ENCODE measurements at regions not wholly inside any gene's neighbourhood (a gene's known extent, or its start where the extent isn't known, plus 50 kb on each side); places are given as distances from the start of the nearest gene placed in this dataset.

- DNase-seq, result no peak
These were observed 114.6 kb upstream of the RMST start for GRCh38 chr12:97347956-97348355.

- DNase-seq, result no peak
These were observed 104.2 kb upstream of the RMST start for GRCh38 chr12:97358361-97358760.

- no peak for DNase-seq
These were observed 103.4 kb upstream of the RMST start for GRCh38 chr12:97359021-97359690.

- no peak for DNase-seq
These were observed 98.9 kb upstream of the RMST start for GRCh38 chr12:97363693-97364092.

GRCh38 chr12:97368462-97369163, 94.0 kb upstream of the RMST start:
- no peak for DNase-seq

- no peak for DNase-seq
These were observed 87.3 kb upstream of the RMST start for GRCh38 chr12:97375310-97375709.

- no peak for DNase-seq
These were observed 82.2 kb upstream of the RMST start for GRCh38 chr12:97380440-97380839.

- DNase-seq, result no peak
These were observed 77.5 kb upstream of the RMST start for GRCh38 chr12:97385121-97385520.

- no peak for DNase-seq
These were observed 76.4 kb upstream of the RMST start for GRCh38 chr12:97386133-97386581.

- DNase-seq, result no peak
These were observed 74.8 kb upstream of the RMST start for GRCh38 chr12:97387844-97388243.

GRCh38 chr12:97394657-97395056, 67.9 kb upstream of the RMST start:
- DNase-seq, result no peak

- DNase-seq, result no peak
These were observed 65.6 kb upstream of the RMST start for GRCh38 chr12:97397008-97397407.

- no peak for DNase-seq
These were observed 63.9 kb upstream of the RMST start for GRCh38 chr12:97398704-97399103.

GRCh38 chr12:97404093-97404492, 58.5 kb upstream of the RMST start:
- no peak for DNase-seq

- no peak for DNase-seq
These were observed 58.1 kb upstream of the RMST start for GRCh38 chr12:97404543-97404942.

- DNase-seq, result no peak
These were observed 54.2 kb upstream of the RMST start for GRCh38 chr12:97408363-97408762.

- DNase-seq, result no peak
These were observed 51.3 kb upstream of the RMST start for GRCh38 chr12:97411341-97411740.
